Stromal cell of bone marrow (primary cell): ENCODE measurements at regions not wholly inside any gene's neighbourhood (a gene's known extent, or its start where the extent isn't known, plus 50 kb on each side); places are given as distances from the start of the nearest gene placed in this dataset.
"Not testable (repeated sequence)": the region's sequence is repeated elsewhere in the genome, so short reads cannot be mapped to it uniquely, and the experiment has no call there.

ENCODE experiments used
- DNase-seq: peaks from one replicate; pipeline ENCODE4 v3.0.0-alpha.2; 2012; ENCODE audit warnings: low read depth

DNA sequence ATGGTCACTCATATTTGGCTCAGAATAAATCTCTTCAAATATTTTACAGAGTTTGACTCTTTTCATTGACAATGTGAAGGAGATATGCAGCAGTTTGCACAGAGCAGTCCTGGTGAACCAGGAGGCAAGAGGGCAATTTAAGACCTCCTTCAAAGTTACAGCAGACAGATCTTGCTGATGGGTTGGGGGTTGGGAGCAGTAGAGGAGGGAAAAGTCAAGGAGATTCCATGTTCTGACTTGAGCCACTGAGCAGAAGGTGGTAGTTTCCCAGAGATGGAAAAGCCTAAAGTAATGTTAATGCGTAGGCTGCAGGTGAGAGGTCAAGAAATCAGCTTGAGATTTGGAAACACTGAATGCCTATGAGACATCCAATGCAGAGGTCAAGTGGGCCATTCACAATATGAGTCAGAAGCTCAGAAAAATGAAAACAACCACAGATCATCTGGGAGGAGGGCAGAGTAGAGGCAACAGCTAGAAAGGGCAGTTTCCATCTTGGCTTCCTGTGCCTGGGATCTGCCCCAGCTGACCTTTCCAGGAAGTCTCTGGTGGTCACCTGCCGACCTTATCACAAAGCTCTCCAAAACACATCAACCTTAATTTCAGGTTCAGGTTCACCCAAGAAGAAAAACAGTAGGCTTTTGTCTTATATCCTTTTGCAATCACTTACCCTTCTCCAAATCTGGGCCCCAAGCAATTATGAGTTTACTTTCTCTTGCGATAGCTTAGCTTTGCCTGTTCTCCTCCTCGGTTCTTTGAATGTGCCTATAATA is 197.5 kb upstream of the ARL4C start:
- DNase-seq, result peak; percentile 70

DNA sequence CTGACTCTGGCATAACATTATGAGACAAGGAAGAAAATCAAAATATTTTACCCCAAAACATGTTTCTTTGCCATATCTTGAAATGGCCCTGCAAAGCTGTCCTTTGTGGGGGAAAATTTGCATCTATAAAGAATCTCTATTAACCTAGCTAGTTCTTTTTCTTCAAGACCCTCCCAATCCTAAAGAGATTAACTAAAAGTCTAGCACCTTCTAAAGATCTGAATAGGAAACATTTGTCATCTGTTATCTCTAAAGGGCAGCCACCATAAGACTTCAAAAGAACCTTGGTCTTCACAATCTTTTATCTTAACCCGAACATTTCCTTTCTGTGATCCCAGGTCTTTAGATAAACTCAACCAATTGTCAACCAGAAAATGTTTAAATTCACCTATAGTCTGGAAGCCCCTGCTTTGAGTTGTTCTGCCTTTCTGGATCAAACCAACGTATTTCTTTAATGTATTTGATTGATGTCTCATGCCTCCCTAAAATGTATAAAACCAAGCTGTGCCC is 196.9 kb upstream of the ARL4C start:
- not testable (repeated sequence) for DNase-seq

DNA sequence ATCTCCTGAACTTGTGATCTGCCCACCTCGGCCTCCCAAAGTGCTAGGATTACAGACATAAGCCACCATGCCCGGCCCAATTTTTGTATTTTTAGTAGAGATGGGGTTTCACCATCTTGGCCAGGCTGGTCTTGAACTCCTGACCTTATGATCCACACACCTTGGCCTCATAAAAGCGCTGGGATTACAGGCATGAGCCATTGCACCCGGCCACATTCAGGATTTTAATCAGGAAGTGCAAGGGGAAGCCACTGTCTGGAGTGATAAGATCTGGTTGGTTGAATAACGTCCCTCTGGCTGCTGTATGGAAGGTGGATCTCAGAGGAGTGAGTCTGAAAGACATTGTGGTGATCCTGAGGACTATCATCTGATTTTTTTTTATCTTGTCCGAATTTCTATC is 196.3 kb upstream of the ARL4C start:
- DNase-seq, result not testable (repeated sequence)

DNA sequence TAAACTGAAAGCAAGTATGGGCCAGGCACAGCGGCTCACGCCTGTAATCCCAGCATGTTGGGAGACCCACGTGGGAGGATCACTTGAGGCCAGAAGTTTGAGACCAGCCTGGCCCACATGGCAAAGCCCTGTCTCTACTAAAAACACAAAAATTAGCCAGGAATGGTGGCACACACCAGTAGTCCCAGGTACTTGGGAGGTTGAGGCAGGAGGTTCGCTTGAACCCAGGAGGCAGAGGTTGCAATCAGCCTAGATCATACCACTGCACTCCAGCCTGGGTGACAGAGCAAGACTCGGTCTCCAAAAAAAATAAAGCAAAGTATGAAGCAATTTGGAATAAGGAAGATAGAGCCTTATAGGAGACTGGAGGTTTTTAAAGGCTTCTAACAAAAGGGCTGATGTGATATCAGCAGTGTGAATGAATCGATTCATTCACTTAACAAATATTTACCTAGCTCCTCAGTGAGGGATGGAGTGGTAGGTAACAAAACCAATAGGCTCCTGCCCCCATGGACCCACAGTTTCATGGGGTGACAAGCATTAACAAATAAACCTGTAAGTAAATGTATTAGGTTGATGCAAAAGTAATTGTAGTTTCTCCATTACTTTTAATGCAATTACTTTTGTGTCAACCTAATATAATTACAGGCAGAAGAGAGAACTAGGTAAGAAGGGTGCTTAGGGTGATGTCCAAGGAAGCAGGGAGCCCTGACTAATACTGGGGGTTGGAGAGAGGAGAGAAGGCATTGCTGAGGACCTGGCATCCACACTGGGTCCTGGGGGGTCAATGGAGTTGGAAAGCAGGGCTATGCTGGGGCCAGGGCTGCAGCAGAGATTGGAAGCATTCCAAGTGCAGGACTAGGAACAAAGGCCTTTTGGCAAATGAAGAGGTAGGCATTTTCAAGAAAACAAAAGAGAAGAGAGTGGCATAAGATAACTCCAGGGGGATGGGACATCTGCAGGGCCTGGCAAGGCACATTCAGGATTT is 195.4 kb upstream of the ARL4C start:
- DNase-seq, result no peak

DNA sequence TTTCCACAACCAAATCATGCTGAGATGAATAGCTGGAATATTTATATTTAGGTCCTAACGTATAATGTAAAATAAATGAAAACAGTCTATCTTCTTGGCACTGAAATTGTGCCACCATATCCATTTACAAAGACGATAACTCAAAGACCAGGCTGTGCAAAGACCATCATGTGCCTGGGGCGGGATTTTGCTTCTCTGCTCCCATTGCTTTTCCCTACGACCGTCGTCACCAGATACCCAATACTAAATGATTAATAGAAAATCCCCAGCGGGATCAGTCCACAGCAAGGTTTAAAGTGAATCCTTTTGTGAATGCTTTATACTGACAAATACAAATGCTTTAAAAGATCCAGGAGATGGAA is 194.3 kb upstream of the ARL4C start:
- no peak for DNase-seq

DNA sequence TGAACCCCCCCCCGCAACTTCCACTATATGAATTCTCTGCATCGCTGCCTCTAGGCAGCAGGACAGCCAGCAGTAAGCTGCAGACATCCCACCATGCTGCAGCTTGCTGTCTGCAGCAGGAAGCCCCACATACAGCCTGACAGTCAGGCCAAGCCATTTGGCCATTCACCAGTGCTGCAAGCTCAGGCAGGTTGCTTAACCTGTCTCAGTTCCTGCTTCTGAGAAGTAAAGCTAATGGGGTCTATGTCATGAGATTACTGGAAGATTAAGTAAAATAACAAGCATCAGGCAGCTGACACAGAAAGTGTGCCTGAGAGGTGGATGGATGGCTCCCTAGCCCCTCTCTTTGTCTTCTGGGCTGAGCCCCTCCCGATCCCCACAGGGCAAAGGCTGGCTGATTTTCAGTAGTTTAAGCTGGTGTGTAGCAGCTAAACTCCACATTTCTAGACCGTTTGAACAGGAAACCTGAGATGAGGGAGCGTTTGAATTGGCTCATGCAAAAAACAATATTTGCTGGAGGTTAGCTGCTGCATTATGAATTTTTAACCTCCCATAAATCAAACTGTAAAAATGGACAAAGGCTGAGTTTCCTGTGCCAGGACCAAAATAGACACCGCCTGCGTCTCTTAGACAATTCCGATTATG is 193.8 kb upstream of the ARL4C start:
- peak; percentile 73 for DNase-seq

DNA sequence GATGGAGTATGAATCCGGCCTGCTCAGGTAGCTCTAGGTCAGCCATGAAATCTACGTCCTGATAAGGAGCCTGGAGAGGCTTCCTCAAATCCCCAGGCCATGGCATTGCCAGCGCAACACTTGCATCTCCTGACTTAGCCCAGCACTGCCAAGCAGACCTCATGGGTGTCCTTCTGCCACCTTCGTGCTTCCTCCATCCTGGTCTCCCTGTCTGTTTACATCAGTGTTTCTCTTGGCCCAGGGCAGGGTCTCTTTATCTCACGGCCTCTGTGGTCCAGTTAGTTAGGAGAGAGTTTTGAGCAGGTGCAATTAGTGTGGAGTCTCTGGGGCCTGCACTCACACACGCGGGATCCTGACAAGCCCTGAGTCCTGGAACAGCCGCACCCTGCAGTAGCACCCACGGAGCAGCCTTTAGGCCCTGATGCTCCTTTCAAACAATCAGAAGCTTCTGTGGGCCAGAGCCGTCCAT is 193.1 kb upstream of the ARL4C start:
- DNase-seq, result no peak

DNA sequence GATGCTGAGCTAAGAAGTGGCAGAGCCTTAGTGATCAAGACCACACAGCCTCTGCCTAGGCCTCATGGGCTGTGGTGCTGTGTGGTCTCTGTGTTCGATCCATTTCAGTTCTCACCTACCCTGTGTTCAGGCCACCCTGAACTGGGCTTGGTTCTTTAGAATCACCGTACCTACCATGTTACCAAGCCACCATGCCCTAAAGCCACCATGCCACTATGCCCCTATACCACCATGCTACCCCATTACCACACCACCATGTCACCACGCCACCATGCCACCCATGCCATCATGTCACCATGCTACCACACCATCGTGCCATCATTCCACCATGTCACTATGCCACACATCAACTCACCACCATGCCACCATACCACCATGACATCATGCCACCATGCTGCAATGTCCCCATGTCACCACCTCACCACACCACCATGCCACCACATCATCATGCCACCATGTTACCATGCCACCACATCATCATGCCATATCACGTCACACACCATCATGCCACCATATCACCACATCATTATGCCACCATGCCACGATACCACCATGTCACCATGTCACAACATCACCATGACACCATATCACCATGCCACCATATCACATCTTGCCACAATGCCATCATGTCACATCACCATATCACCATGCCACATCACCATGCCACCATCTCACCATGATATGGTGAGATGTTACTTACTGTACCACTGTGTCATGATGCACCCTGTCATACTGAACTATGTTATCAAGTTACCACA is 191.0 kb upstream of the ARL4C start:
- no peak for DNase-seq

DNA sequence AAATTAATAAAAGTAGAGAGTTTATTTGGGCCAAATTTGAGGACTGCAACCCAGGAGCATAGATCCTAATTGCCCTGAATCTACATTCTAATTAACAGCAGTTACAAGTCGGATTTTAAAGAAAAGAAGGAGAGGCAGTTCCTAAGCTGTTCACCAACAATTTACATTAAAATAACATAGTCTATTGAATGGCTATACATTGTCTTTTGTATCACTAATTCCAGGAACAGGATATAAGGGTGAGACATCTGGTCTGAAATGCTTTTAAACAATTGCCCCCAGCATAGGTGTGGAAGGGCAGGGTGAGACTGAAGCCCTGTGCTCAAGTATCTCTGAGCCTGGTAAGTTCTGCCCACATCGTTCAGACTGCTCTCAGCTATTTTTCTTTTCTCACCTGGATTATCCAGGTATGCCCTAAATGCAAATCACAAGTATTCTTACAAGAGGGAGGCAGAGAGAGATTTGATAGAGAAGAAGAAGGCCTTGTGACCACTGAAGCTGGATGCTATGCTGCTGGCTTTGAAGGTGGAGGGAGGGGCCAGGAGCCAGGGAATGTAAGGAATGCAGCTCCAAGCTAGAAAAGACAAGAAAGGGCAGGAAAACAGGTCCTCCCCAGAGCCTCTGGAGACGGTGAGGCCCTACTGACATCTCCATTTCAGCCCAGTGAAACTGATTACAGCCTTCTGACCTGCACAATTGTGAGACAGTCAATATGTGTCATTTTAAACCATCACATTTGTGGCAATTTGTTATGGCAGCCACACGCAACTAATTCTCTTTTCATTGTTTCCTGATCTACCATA is 189.4 kb upstream of the ARL4C start:
- DNase-seq, result no peak

DNA sequence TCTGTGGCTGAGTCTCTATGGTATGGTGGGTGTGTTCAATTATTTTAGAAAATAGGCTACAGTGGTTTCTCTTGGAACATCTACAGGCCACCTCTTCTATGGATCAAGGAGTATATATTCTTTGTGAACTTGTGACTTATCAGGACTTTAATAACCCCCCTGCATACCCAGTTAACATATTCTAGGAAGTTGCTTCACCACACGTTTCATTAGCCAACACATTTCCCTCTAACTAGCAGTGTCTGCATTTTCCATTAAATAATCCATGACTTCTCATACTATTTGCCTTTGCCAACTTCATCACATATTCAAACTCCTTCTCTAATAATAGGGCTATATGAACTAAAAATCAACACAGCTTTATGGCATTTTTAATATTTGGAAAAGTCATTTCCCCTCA is 187.6 kb upstream of the ARL4C start:
- no peak for DNase-seq

DNA sequence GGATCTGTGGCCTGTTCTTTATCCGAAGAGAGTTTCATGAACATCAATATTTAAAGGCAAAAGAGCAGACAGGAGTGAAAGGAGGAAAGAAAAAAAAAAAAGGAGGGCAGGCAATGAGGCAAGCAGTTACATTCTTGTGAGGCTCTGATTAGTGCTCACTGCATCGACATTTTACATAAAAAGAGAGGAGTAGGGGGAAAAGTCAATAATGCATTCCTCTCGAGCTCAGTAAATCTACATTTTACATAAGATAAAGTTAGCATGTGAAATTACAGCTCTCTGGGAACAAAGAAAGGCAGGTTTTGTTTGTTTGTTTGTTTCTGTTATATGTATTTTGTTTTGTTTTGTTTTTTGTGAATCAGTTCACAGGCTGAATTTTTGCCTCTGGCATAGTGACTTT is 187.1 kb upstream of the ARL4C start:
- no peak for DNase-seq

DNA sequence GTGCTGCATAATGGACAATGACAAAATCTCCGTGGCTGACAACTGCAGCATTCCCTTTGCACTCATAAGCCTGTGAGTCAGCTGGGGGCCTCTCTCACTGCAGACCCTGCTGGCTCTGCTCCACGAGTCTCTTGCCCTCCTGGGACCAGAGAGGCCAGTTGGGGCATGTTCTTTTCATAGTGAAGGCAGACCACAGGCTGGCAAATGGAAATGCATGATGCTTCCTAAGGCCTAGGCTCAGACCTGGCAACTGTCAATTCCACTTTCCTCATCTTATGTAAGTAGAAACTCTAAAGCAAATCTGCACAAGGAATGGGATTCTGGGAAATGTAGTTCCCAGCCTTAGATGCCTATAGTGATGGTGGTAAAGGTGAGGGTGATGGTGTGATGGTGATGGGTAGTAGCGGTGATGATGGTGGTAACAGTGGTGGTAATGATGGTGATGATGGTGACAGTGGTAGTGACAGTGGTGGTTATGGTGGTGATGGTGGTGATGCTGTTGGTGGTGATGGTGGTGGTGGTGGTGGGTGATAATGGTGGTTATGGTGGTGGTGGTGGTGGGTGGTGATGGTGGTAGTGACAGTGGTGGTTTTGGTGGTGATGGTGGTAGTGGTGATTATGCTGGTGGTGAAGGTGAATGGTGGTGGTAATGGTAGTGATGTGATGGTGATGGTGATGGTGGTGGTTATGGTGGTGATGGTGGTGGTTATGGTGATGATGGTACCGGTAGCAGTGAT is 185.8 kb upstream of the ARL4C start:
- no peak for DNase-seq

DNA sequence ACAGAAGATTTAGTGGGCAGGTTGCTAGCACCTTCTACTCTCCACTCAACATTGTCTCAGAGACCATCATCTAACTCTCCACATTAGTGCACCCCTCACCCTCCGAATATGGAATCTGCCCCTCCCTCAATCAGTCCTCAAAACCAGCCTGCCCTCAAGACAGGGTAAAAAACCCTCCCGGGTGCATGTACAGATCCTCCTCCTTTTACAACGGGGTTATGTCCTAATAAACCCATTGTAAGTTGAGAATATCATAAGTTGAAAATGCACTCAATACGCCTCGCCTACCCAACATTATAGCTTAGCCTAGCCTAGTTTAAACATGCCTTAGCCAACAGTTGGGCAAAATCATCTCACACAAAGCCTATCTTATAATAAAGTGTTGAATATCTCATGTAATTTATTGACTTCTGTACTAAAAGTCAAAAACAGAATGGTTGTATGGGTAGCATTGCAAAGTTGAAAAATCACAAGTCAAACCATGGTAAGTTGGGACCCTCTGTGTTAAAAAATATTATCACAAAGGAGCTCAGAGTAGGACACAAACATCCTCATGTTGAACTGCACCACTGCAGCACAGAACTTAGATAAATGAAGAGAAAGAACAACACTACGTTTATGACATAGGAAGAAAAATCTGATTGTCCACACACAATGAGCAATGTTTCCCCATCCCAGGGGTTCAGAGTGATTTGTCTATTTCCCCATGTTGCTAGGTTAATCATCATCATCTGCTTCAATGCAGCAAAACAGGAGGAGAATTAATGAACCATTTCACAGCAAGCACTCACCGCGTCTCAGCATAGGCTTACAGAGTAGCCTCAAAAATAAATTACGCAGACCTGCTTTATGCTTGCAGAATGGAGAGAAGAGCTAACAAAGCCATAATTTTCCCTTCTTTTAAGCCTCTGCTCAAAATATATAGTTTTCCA is 184.1 kb upstream of the ARL4C start:
- no peak for DNase-seq

DNA sequence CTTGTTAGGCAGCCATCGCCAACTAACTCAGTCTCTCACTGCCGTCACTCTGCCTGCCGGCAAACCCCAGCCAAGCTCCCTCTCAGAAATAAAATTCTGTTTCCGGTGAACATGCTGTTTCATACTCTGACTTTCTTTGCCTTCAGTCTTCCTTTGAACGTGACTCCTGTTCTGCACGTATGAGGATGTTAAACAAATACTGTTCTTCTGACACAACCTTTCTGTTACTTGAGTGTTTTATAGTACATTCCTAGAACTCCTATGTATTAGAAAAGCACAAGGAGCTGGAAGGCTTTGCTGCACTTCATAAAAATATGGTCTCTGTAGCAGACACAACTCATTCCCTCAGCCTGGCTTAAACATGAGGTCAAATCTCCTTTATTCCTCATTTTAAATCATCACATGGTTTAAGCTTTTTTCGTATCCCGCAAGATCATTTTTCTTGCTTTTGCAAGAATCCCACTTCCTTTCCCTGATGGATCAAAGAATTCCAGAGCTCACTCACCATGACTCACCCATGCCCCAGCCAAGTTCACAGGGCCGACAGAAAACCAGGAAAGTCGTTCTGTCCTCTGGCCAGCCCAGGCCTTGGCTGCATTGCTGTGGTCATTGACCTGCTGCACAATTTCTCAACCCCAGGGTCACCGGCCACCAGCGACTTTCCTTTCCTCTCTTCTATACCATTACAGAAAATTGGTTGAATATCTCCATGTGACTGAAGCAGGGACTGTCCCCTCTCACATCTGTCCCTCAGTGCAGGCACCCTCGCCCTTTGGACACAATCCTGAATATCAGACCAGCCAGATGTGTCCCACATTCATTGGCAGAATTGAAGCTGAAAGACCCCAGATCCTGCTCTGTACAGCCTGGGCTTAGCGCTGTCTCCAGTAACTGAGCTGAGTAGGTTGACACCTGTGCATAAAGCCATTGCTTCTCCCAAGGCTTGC is 183.1 kb upstream of the ARL4C start:
- DNase-seq, result peak; percentile 96

DNA sequence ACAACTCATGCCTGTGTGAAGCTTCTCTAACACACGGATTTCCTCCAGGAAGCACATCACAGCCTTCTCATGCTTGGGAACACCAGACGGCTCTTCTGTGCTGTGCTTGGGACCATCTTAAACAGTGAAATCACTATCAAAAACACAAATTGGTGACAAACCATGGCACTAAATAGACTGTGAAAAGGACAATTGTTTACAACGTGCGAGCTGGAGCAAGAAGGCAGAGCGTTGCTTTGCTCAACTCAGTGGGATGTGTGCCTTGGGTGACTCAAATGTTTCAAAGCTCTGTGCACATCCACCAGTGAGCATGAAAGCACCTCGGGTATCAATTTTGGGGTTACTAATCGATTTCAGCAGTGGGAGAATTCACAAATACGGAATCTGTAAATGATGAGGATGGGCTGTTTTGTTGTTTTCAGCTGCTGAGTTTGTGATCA is 182.4 kb upstream of the ARL4C start:
- DNase-seq, result no peak

DNA sequence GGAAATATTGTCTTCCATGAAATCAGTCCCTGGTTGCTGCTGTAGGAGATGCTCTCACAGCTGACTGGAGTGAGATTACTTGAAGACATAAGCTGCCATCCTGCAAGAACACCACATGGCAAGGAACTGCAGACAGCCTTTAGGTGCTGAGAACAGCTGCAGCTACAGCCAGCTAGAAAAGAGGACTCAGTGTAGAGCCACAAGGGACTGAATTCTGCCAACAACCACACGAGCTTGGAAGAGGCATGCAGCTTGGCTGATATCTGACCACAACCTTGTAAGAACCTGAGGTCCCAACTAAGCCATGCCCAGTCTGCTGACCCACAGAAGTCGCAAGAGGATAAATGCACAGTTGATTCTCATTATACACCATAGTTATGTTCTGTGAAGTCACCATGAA is 181.8 kb upstream of the ARL4C start:
- DNase-seq, result peak; percentile 90

DNA sequence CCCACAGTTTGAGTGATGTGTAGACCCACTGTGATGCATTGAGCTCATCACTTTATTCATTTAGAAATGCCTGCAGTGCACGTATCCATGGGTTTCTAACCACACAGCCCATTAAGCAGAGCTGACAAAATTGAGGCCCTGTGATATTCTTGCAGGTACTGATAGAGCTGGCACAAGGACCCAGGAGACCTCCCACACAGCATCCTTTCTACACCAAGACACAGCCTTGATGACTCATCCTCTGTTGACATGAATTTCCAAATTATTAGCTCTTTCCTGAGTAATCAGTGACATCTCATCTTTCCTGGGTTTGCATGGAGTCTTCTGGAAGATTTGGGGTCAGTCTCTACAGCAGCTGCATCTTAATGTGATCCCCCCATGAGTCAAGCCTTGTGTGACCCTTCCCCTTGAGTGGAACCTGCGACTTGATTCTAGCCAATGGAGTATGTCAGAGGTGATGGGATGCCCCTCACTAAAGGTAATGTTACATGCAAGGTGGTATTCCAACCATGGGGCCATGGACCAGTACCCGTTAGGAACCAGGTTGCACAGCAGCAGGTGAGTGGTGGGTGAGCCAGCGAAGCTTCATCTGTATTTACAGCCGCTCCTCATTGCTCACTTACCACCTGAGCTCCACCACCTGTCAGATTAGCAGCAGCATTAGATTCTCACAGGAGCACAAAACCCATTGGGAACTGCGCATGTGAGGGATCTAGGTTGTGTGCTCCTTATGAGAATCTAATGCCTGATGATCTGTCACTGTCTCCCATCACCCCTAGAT is 181.1 kb upstream of the ARL4C start:
- DNase-seq, result no peak
